HG02938 (cell line): ENCODE measurements at regions not wholly inside any gene's neighbourhood (a gene's known extent, or its start where the extent isn't known, plus 50 kb on each side); places are given as distances from the start of the nearest gene placed in this dataset.
"Not testable (repeated sequence)": the region's sequence is repeated elsewhere in the genome, so short reads cannot be mapped to it uniquely, and the experiment has no call there.

ENCODE experiments used
- ATAC-seq: cut with Tn5 transposase; IDR thresholded peaks from one replicate; pipeline ENCODE4 v1.9.1; 2021; ENCODE audit warnings: mild to moderate bottlenecking, moderate library complexity; ENCODE audit not compliant: unreplicated experiment

GRCh38 chr1:213622365-213623063 lies 365.3 kb upstream of the PROX1 start:
- peak; percentile 71 for ATAC-seq

- ATAC-seq: no peak
Observed at GRCh38 chr1:213623064-213623581, 364.6 kb upstream of the PROX1 start.

GRCh38 chr1:213623862-213624261 lies 363.9 kb upstream of the PROX1 start:
- no peak for ATAC-seq

GRCh38 chr1:213636778-213637177 lies 351.0 kb upstream of the PROX1 start:
- ATAC-seq: not testable (repeated sequence)

- ATAC-seq: no peak
Observed at GRCh38 chr1:213641312-213641711, 346.5 kb upstream of the PROX1 start.

GRCh38 chr1:213643360-213643759 lies 344.4 kb upstream of the PROX1 start:
- no peak for ATAC-seq

GRCh38 chr1:213647864-213648650 lies 339.7 kb upstream of the PROX1 start:
- no peak for ATAC-seq

- no peak for ATAC-seq
Observed at GRCh38 chr1:213649373-213649772, 338.4 kb upstream of the PROX1 start.

GRCh38 chr1:213650603-213651002 lies 337.2 kb upstream of the PROX1 start:
- ATAC-seq: no peak

- ATAC-seq: no peak
Observed at GRCh38 chr1:213651077-213651476, 336.7 kb upstream of the PROX1 start.

- no peak for ATAC-seq
Observed at GRCh38 chr1:213652109-213652508, 335.7 kb upstream of the PROX1 start.

- ATAC-seq: no peak
Observed at GRCh38 chr1:213656039-213656438, 331.7 kb upstream of the PROX1 start.

- ATAC-seq: no peak
Observed at GRCh38 chr1:213656503-213656902, 331.3 kb upstream of the PROX1 start.

- ATAC-seq: no peak
Observed at GRCh38 chr1:213657013-213657412, 330.8 kb upstream of the PROX1 start.

GRCh38 chr1:213657879-213658278 lies 329.9 kb upstream of the PROX1 start:
- no peak for ATAC-seq

- no peak for ATAC-seq
Observed at GRCh38 chr1:213658457-213658856, 329.3 kb upstream of the PROX1 start.

- ATAC-seq: no peak
Observed at GRCh38 chr1:213659580-213660547, 327.9 kb upstream of the PROX1 start.

GRCh38 chr1:213661302-213661701 lies 326.5 kb upstream of the PROX1 start:
- no peak for ATAC-seq

GRCh38 chr1:213666113-213666512 lies 321.7 kb upstream of the PROX1 start:
- no peak for ATAC-seq

- no peak for ATAC-seq
Observed at GRCh38 chr1:213666922-213667321, 320.9 kb upstream of the PROX1 start.

- no peak for ATAC-seq
Observed at GRCh38 chr1:213669512-213669911, 318.3 kb upstream of the PROX1 start.
